H9 (cell line): ENCODE measurements at regions not wholly inside any gene's neighbourhood (a gene's known extent, or its start where the extent isn't known, plus 50 kb on each side); places are given as distances from the start of the nearest gene placed in this dataset.

Source experiments
- DNase-seq: peaks from one replicate; pipeline ENCODE4 v3.0.0-alpha.2; 2017
- H2AFZ ChIP-seq: one replicate; pipeline ENCODE4 v1.6.1; 2013; ENCODE audit warnings: mild to moderate bottlenecking, low read length, control low read depth, moderate library complexity
- H2AK5ac ChIP-seq: 2 replicates; pipeline ENCODE4 v1.6.1; 2013; ENCODE audit warnings: low read length, control low read depth, mixed read lengths; ENCODE audit not compliant: insufficient read length
- H2BK120ac ChIP-seq: one replicate; pipeline ENCODE4 v1.6.1; 2013; ENCODE audit warnings: low read depth, mild to moderate bottlenecking, low read length, control low read depth, inconsistent platforms; ENCODE audit not compliant: poor library complexity, severe bottlenecking
- H2BK12ac ChIP-seq: 2 replicates; pipeline ENCODE4 v1.6.1; 2013; ENCODE audit warnings: low read length, control low read depth, mixed read lengths, low read depth; ENCODE audit not compliant: insufficient read length
- H2BK15ac ChIP-seq: 2 replicates; pipeline ENCODE4 v1.6.1; 2013; ENCODE audit warnings: low read depth, low read length, control low read depth
- H2BK20ac ChIP-seq: one replicate; pipeline ENCODE4 v1.6.1; 2013; ENCODE audit warnings: low read depth, mild to moderate bottlenecking, low read length, control low read depth, inconsistent platforms; ENCODE audit not compliant: poor library complexity, severe bottlenecking
- H2BK5ac ChIP-seq: 2 replicates; pipeline ENCODE4 v1.6.1; 2013; ENCODE audit warnings: low read length, control low read depth, mixed read lengths; ENCODE audit not compliant: insufficient read length
- H3K14ac ChIP-seq: 2 replicates; pipeline ENCODE4 v1.6.1; 2013; ENCODE audit warnings: low read length, control low read depth; ENCODE audit not compliant: insufficient read depth
- H3K18ac ChIP-seq: 2 replicates; pipeline ENCODE4 v1.6.1; 2013; ENCODE audit warnings: low read depth, mild to moderate bottlenecking, mixed read lengths, low read length, control low read depth; ENCODE audit not compliant: insufficient read length
- H3K23ac ChIP-seq: 2 replicates; pipeline ENCODE4 v1.6.1; 2013; ENCODE audit warnings: low read length, control low read depth, mixed read lengths, low read depth; ENCODE audit not compliant: insufficient read length
- H3K23me2 ChIP-seq: 2 replicates; pipeline ENCODE4 v1.6.1; 2013; ENCODE audit warnings: low read depth, mild to moderate bottlenecking, mixed read lengths, low read length, control low read depth; ENCODE audit not compliant: insufficient read length, poor library complexity, severe bottlenecking
- H3K27ac ChIP-seq: 2 replicates; pipeline ENCODE4 v1.5.1; 2013; ENCODE audit warnings: low read length, control low read depth, mixed read lengths, low read depth; ENCODE audit not compliant: insufficient read length
- H3K27me3 ChIP-seq: 2 replicates; pipeline ENCODE4 v1.6.1; 2013; ENCODE audit warnings: low read length, control low read depth, inconsistent platforms; ENCODE audit not compliant: insufficient read depth
- H3K4ac ChIP-seq: 2 replicates; pipeline ENCODE4 v1.6.1; 2013; ENCODE audit warnings: low read depth, mild to moderate bottlenecking, control low read depth, inconsistent platforms, low read length, moderate library complexity
- H3K4me1 ChIP-seq: 2 replicates; pipeline ENCODE4 v1.6.1; 2013; ENCODE audit warnings: low read length, control low read depth, inconsistent platforms; ENCODE audit not compliant: insufficient read depth
- H3K4me2 ChIP-seq: 2 replicates; pipeline ENCODE4 v1.6.1; 2013; ENCODE audit warnings: low read length, control low read depth, mixed read lengths; ENCODE audit not compliant: insufficient read length, insufficient read depth
- H3K56ac ChIP-seq: 2 replicates; pipeline ENCODE4 v1.6.1; 2013; ENCODE audit warnings: low read depth, mild to moderate bottlenecking, mixed read lengths, low read length, control low read depth; ENCODE audit not compliant: insufficient read length
- H3K79me1 ChIP-seq: 2 replicates; pipeline ENCODE4 v1.6.1; 2013; ENCODE audit warnings: low read depth, mild to moderate bottlenecking, moderate library complexity, low read length, control low read depth, inconsistent platforms; ENCODE audit not compliant: insufficient read depth, poor library complexity, severe bottlenecking
- H3K79me2 ChIP-seq: 2 replicates; pipeline ENCODE4 v1.6.1; 2013; ENCODE audit warnings: low read length, control low read depth, inconsistent platforms; ENCODE audit not compliant: insufficient read depth
- H3K9ac ChIP-seq: 2 replicates; pipeline ENCODE4 v1.6.1; 2013; ENCODE audit warnings: low read length, control low read depth, mixed read lengths; ENCODE audit not compliant: insufficient read length; ENCODE audit errors: extremely low read depth
- H3K9me3 ChIP-seq: one replicate; pipeline ENCODE4 v1.6.1; 2013; ENCODE audit warnings: low read depth, low read length, inconsistent platforms; ENCODE audit not compliant: control insufficient read depth
- H3T11ph ChIP-seq: one replicate; pipeline ENCODE4 v1.6.1; 2013; ENCODE audit warnings: mild to moderate bottlenecking, low read length, control low read depth, inconsistent platforms
- H4K20me1 ChIP-seq: one replicate; pipeline ENCODE4 v1.6.1; 2013; ENCODE audit not compliant: control insufficient read depth, insufficient read length, insufficient read depth
- H4K5ac ChIP-seq: 2 replicates; pipeline ENCODE4 v1.6.1; 2013; ENCODE audit warnings: low read depth, mild to moderate bottlenecking, mixed read lengths, low read length, control low read depth; ENCODE audit not compliant: insufficient read length
- H4K8ac ChIP-seq: replicated peaks from 2 replicates; pipeline ENCODE4 v1.6.1; 2013; ENCODE audit warnings: low read length, control low read depth, mixed read lengths, low read depth; ENCODE audit not compliant: insufficient read length
- H4K91ac ChIP-seq: 2 replicates; pipeline ENCODE4 v1.6.1; 2013; ENCODE audit warnings: low read depth, mild to moderate bottlenecking, moderate library complexity, mixed read lengths, low read length, control low read depth; ENCODE audit not compliant: insufficient read length
- H3K27ac Mint-ChIP-seq, 3 experiments: 2 replicates in 2 of 3; 3 replicates in 1 of 3; pipeline ENCODE4 v1.8.0; 2020 to 2021; ENCODE audit warnings: mixed read lengths in 3 of 3, mild to moderate bottlenecking in 1 of 3, moderate library complexity in 1 of 3
- H3K27me3 Mint-ChIP-seq: 2 replicates; pipeline ENCODE4 v1.8.0; 2021; ENCODE audit warnings: low read depth, mild to moderate bottlenecking, moderate library complexity, mixed read lengths
- H3K36me3 Mint-ChIP-seq, 3 experiments: 2 replicates in 2 of 3; 3 replicates in 1 of 3; pipeline ENCODE4 v1.8.0; 2020 to 2021; ENCODE audit warnings: low read depth in 3 of 3, mixed read lengths in 3 of 3; ENCODE audit not compliant: insufficient read depth in 1 of 3
- H3K4me1 Mint-ChIP-seq, 2 experiments: 2 replicates each; pipeline ENCODE4 v1.8.0; 2020; ENCODE audit warnings: mixed read lengths in 2 of 2
- H3K4me3 Mint-ChIP-seq, 2 experiments: 2 replicates in 1 of 2; 3 replicates in 1 of 2; pipeline ENCODE4 v1.8.0; 2020 to 2021; ENCODE audit warnings: mild to moderate bottlenecking in 2 of 2, mixed read lengths in 2 of 2, moderate library complexity in 1 of 2
- H3K9me3 Mint-ChIP-seq, 2 experiments: 2 replicates in 1 of 2; 3 replicates in 1 of 2; pipeline ENCODE4 v1.8.0; 2020; ENCODE audit warnings: mild to moderate bottlenecking in 2 of 2, mixed read lengths in 2 of 2, moderate library complexity in 1 of 2
- WGBS: extraction: QIAGEN DNeasy Blood & Tissue Kit; methylation state at CpG from one replicate; pipeline ENCODE4 v1.1.7; 2013; ENCODE audit warnings: missing lambda C conversion rate, low lambda C conversion rate, mixed read lengths; ENCODE audit not compliant: insufficient read length; ENCODE audit errors: extremely low coverage; 5-methylcytosine and 5-hydroxymethylcytosine counted together
- TF ChIP-seq, protein P1 (sequence below): fragments of 200-600 bp; sonication (generic); conservative IDR thresholded peaks from 3 replicates; pipeline ENCODE4 v1.8.0; 2021; ENCODE audit warnings: antibody characterized with exemption, mild to moderate bottlenecking

- no peak overlapping the region for H2BK12ac ChIP-seq
- H4K20me1 ChIP-seq: no peaks in the 10 kb centered on the region
- peaks cover 6% of the 10 kb centered on the region; the same call in 1 of the 2 replicates for H3K4me1 ChIP-seq
- no peak overlapping the region for H4K8ac ChIP-seq
- H2AK5ac ChIP-seq: no peak overlapping the region
- no peaks in the 10 kb centered on the region for H3K23me2 ChIP-seq
- H3T11ph ChIP-seq: no peak overlapping the region
- H3K27ac ChIP-seq: no peak overlapping the region
- Mint-ChIP-seq H3K36me3 (peaks cover 0 to 13% (median 4%) of the 10 kb centered on the region in 3 experiments; a peak in 4 of 7 replicates), H3K4me3 (no peak overlapping the region), H3K27me3 (no peaks in the 10 kb centered on the region), H3K4me1 (peaks cover 27 to 35% of the 10 kb centered on the region in 2 experiments), H3K9me3 (peaks cover 6 to 7% of the 10 kb centered on the region in 2 experiments), H3K27ac (no peak overlapping the region)
- DNase-seq: no peak
- no peak overlapping the region for H3K9ac ChIP-seq
- H2BK5ac ChIP-seq: no peak overlapping the region
- no peak overlapping the region for H3K14ac ChIP-seq
- no peak overlapping the region for H4K91ac ChIP-seq
- H3K4ac ChIP-seq: no peak overlapping the region
- no peaks in the 10 kb centered on the region for H3K9me3 ChIP-seq
- H2BK120ac ChIP-seq: no peak overlapping the region
- TF ChIP-seq, protein P1, sequence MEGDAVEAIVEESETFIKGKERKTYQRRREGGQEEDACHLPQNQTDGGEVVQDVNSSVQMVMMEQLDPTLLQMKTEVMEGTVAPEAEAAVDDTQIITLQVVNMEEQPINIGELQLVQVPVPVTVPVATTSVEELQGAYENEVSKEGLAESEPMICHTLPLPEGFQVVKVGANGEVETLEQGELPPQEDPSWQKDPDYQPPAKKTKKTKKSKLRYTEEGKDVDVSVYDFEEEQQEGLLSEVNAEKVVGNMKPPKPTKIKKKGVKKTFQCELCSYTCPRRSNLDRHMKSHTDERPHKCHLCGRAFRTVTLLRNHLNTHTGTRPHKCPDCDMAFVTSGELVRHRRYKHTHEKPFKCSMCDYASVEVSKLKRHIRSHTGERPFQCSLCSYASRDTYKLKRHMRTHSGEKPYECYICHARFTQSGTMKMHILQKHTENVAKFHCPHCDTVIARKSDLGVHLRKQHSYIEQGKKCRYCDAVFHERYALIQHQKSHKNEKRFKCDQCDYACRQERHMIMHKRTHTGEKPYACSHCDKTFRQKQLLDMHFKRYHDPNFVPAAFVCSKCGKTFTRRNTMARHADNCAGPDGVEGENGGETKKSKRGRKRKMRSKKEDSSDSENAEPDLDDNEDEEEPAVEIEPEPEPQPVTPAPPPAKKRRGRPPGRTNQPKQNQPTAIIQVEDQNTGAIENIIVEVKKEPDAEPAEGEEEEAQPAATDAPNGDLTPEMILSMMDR: no peak
- no CpG with 5 or more reads among the region's 2 CpGs for WGBS
- no peak overlapping the region for H2AFZ ChIP-seq
- H2BK15ac ChIP-seq: no peak overlapping the region
- no peaks in the 10 kb centered on the region for H3K79me1 ChIP-seq
- H3K18ac ChIP-seq: no peak overlapping the region
- no peak overlapping the region for H3K4me2 ChIP-seq
- no peak overlapping the region for H2BK20ac ChIP-seq
- H3K56ac ChIP-seq: no peak overlapping the region
- no peaks in the 10 kb centered on the region for H3K27me3 ChIP-seq
- no peaks in the 10 kb centered on the region for H3K79me2 ChIP-seq
- no peak overlapping the region for H4K5ac ChIP-seq
- H3K23ac ChIP-seq: no peak overlapping the region
These were observed 73.4 kb upstream of the PALS2 start for GRCh38 chr7:24499871-24500270.
